Lower lobe of right lung (tissue), 2 donors: ENCODE measurements at regions not wholly inside any gene's neighbourhood (a gene's known extent, or its start where the extent isn't known, plus 50 kb on each side); places are given as distances from the start of the nearest gene placed in this dataset.

Source experiments
- ATAC-seq, 2 donors: fragments of 200-7000 bp; cut with Tn5 transposase; one replicate each; pipeline ENCODE4 v1.9.1; 2020 to 2022; ENCODE audit warnings: mild to moderate bottlenecking in 2 of 2, moderate library complexity in 2 of 2
- DNase-seq: peaks from one replicate; pipeline ENCODE4 v3.0.0-alpha.2; 2020
- H3K27ac ChIP-seq: fragments of 200-600 bp; one replicate; pipeline ENCODE4 v1.8.0; 2022
- H3K27me3 ChIP-seq: fragments of 200-600 bp; one replicate; pipeline ENCODE4 v1.8.0; 2022; ENCODE audit warnings: low read depth
- H3K36me3 ChIP-seq: fragments of 200-600 bp; one replicate; pipeline ENCODE4 v1.8.0; 2022; ENCODE audit warnings: mild to moderate bottlenecking
- H3K4me1 ChIP-seq: fragments of 200-600 bp; one replicate; pipeline ENCODE4 v1.8.0; 2022
- H3K4me3 ChIP-seq: fragments of 200-600 bp; one replicate; pipeline ENCODE4 v1.8.0; 2022; ENCODE audit warnings: mild to moderate bottlenecking
- H3K9me3 ChIP-seq: fragments of 200-600 bp; one replicate; pipeline ENCODE4 v1.8.0; 2022
- intact Hi-C: fragments of 100-400 bp; cut with DNase I; formaldehyde crosslinking; loops from one replicate; pipeline ENCODE4 v1.11.0; 2022
- TF ChIP-seq, protein P1 (sequence below): fragments of 200-600 bp; IDR thresholded peaks from one replicate; pipeline ENCODE4 v1.8.0; 2022; ENCODE audit warnings: antibody characterized with exemption, mild to moderate bottlenecking
- donor health status: DM: no; HTN: yes; CAD: no; lungs with severe emphysema.

GRCh38 chr14:98181241-98181640 lies 1090.8 kb downstream of the BCL11B start:
- TF ChIP-seq, protein P1, sequence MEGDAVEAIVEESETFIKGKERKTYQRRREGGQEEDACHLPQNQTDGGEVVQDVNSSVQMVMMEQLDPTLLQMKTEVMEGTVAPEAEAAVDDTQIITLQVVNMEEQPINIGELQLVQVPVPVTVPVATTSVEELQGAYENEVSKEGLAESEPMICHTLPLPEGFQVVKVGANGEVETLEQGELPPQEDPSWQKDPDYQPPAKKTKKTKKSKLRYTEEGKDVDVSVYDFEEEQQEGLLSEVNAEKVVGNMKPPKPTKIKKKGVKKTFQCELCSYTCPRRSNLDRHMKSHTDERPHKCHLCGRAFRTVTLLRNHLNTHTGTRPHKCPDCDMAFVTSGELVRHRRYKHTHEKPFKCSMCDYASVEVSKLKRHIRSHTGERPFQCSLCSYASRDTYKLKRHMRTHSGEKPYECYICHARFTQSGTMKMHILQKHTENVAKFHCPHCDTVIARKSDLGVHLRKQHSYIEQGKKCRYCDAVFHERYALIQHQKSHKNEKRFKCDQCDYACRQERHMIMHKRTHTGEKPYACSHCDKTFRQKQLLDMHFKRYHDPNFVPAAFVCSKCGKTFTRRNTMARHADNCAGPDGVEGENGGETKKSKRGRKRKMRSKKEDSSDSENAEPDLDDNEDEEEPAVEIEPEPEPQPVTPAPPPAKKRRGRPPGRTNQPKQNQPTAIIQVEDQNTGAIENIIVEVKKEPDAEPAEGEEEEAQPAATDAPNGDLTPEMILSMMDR = no peak
- no peaks in the 10 kb centered on the region for H3K27me3 ChIP-seq
- ATAC-seq (no peak), DNase-seq (no peak)
- no peaks in the 10 kb centered on the region for H3K36me3 ChIP-seq
- no peaks in the 10 kb centered on the region for H3K4me1 ChIP-seq
- H3K27ac ChIP-seq = no peak overlapping the region
- no peak overlapping the region for H3K4me3 ChIP-seq
- no peaks in the 10 kb centered on the region for H3K9me3 ChIP-seq
- intact Hi-C loops = no loop called here

- Histone ChIP-seq H3K36me3 (no peaks in the 10 kb centered on the region), H3K4me3 (no peak overlapping the region), H3K4me1 (no peaks in the 10 kb centered on the region), H3K27ac (no peak overlapping the region), H3K9me3 (no peaks in the 10 kb centered on the region), H3K27me3 (no peaks in the 10 kb centered on the region)
- no peak for DNase-seq
- TF ChIP-seq, protein P1 = no peak
- intact Hi-C loops = no loop called here
- ATAC-seq = no peak
Measured at GRCh38 chr14:98181768-98182167, 1090.2 kb downstream of the BCL11B start.

GRCh38 chr14:98182393-98183055 lies 1089.5 kb downstream of the BCL11B start:
- TF ChIP-seq, protein P1 = no peak
- intact Hi-C loops = no loop called here
- Histone ChIP-seq H3K27ac (no peak overlapping the region), H3K27me3 (no peaks in the 10 kb centered on the region), H3K9me3 (no peaks in the 10 kb centered on the region), H3K4me1 (no peaks in the 10 kb centered on the region), H3K4me3 (no peak overlapping the region), H3K36me3 (no peaks in the 10 kb centered on the region)
- DNase-seq (no peak), ATAC-seq (peak in 1 of 2 donors; percentile 64)

- Histone ChIP-seq H3K9me3 (no peaks in the 10 kb centered on the region), H3K4me1 (no peaks in the 10 kb centered on the region), H3K27me3 (no peaks in the 10 kb centered on the region), H3K36me3 (no peaks in the 10 kb centered on the region), H3K27ac (no peak overlapping the region), H3K4me3 (no peak overlapping the region)
- DNase-seq (no peak), ATAC-seq (no peak)
- TF ChIP-seq, protein P1 = no peak
- intact Hi-C loops = no loop called here
Measured at GRCh38 chr14:98183556-98183955, 1088.4 kb downstream of the BCL11B start.

DNA sequence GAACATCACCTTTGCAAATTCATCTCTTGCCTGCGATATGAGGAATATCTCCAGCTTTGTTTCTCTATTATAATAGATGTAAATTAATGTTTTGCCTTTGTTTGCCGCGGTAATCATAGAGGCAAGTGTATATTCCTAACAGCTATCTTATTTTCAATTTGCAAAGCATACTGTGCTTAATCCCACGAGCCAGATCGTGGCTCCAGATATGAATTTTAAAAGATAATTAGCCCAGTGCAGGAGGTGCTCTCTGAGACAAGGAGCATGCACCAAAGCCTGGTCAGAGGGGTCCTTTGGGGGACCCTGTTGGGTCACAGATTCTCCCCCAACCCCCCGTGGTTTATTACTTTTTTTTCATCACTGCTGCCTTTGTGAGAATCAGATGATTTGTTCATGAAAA lies 1087.5 kb downstream of the BCL11B start:
- no peaks in the 10 kb centered on the region for H3K9me3 ChIP-seq
- intact Hi-C loops = no loop called here
- ATAC-seq (no peak), DNase-seq (no peak)
- no peak overlapping the region for H3K4me3 ChIP-seq
- no peaks in the 10 kb centered on the region for H3K4me1 ChIP-seq
- H3K27me3 ChIP-seq = no peaks in the 10 kb centered on the region
- TF ChIP-seq, protein P1 = no peak
- H3K36me3 ChIP-seq = no peaks in the 10 kb centered on the region
- no peak overlapping the region for H3K27ac ChIP-seq
